Right renal pelvis (tissue), 4 donors: ENCODE measurements at regions not wholly inside any gene's neighbourhood (a gene's known extent, or its start where the extent isn't known, plus 50 kb on each side); places are given as distances from the start of the nearest gene placed in this dataset.
"Not testable (repeated sequence)": the region's sequence is repeated elsewhere in the genome, so short reads cannot be mapped to it uniquely, and the experiment has no call there.

ENCODE experiments used
- DNase-seq, 4 donors: peaks; one replicate each; pipeline ENCODE4 v3.0.0-alpha.2; 2013; ENCODE audit warnings: low read depth in 4 of 4, low spot score in 3 of 4, missing footprints in 1 of 4

DNA sequence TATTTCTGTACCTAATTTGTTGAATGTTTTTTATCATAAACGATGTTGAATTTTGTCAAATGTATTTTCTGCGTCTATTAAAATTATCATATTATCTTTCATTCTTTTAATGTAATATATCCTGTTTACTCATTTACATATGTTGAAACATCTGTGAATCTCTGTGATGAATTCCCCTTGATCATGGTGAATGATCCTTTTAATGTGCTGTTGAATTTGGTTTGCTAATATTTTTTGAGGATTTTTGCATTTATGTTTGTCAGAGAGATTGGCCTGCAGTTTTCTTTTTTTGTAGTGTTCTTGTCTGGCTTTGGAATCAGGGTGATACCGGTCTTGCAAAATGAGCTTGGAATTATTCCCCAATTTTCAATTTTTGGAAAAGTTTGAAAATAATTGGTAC lies 569.3 kb upstream of the CCDC179 start:
- no peak for DNase-seq

DNA sequence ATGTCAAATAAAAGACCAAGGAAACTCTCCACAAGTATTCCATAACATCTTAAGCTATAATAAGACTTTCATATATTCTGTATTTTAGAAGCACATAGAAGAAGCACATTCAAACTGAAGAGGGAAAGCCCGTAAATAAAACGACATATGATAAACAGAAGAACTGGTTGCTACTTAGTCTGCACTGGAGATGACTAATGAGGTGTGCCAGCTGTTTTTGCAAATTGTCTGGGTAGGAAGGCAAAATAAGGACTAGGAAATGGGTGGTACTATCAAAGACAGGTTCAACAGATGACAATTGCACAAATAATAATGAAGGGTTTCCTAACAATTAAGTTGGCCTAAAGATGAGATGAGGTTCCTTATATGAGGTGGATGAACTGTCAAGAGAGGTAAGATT lies 593.2 kb upstream of the CCDC179 start:
- no peak for DNase-seq

- no peak for DNase-seq
Measured at GRCh38 chr11:23455321-23455891, 595.1 kb upstream of the CCDC179 start.

DNA sequence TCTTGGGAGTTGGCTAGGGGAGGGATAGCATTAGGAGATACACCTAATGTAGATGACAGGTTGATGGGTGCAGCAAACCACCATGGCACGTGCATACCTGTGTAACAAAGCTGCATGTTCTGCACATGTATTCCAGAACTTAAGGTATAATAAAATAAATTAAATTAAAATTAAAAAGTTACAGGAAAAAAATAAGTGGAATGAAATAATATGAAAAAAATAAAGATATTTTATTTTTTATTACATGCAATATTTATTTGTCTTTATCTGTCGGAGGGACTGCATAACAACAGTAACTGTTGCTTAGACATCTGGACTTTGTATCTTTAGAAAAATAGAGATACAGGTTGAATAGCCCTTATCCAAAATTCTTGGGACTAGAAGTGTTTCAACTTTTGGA lies 597.4 kb upstream of the CCDC179 start:
- DNase-seq, result no peak

GRCh38 chr11:23471878-23472277 lies 611.6 kb upstream of the CCDC179 start:
- DNase-seq, result no peak

GRCh38 chr11:23473782-23474181 lies 613.5 kb upstream of the CCDC179 start:
- DNase-seq, result no peak

- DNase-seq, result no peak
Measured at GRCh38 chr11:23480736-23481135, 620.5 kb upstream of the CCDC179 start.

DNA sequence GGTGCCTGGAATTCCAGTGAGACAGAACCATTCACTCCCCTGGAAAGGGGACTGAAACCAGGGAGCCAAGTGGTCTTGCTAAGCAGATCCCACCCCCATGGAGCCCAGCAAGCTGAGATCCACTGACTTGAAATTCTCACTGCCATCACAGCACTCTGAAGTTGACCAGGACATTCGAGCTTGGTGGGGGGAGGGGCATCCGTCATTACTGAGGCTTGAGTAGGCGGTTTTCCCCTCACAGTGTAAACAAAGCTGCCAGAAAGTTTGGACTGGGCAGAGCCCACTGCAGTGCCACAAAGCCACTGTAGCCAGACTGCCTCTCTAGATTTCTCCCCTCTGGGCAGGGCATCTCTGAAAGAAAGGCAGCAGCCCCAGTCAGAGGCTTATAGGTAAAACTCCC lies 623.9 kb upstream of the CCDC179 start:
- DNase-seq, result not testable (repeated sequence)

DNA sequence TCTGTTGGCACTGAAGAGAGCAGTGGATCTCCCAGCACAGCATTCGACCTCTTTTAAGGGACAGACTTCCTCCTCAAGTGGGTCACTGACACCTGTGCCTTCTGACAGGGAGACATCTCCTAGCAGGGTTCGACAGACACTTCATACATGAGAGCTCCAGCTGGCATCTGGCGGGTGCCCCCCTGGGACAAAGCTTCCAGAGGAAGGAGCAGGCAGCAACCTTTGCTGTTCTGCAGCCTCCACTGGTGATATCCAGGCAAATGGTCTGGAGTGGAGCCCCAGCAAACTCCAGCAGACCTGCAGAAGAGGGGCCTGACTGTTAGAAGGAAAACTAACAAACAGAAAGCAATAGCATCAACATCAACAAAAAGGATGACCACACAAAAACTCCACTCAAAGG lies 624.3 kb upstream of the CCDC179 start:
- not testable (repeated sequence) for DNase-seq

GRCh38 chr11:23490557-23491235 lies 630.4 kb upstream of the CCDC179 start:
- no peak for DNase-seq

GRCh38 chr11:23494981-23495380 lies 634.7 kb upstream of the CCDC179 start:
- no peak for DNase-seq

DNA sequence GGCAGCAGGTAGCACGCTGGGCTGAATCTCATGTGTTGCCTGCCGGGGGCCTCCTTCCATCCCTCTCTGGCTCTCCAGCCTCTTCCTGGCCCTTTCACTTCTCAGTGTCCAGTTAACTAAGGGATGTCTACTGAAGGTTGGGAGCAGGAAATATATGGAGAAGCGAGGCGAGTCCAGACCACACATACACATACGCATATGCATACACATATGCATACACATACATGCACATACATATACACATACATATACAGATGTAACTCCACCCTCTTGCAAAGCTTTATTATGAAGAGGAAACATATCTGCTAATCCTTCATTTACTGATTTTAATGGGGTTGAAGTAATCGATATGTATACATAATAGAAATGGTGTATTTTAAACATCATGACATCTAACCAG lies 636.1 kb upstream of the CCDC179 start:
- no peak for DNase-seq

- DNase-seq, result no peak
Measured at GRCh38 chr11:23497040-23497439, 636.8 kb upstream of the CCDC179 start.

DNA sequence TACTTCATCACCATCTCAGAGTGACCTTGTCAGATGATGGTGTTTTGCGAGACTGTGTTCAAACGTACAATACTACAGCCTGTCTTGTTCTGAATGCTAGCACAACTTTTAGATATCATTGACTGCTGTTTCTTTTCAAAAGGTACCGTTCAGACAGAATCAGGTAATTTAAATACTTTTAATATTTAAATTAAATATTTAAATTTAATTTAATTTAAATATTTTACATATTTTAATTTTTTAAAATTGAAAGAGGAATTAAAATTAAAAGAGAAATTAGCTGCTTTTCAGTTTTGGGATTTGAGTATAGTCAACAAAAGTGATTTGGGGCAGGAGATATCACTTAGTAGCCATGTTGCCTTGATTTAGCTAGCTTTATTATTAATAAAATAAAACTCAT lies 642.1 kb upstream of the CCDC179 start:
- no peak for DNase-seq

DNA sequence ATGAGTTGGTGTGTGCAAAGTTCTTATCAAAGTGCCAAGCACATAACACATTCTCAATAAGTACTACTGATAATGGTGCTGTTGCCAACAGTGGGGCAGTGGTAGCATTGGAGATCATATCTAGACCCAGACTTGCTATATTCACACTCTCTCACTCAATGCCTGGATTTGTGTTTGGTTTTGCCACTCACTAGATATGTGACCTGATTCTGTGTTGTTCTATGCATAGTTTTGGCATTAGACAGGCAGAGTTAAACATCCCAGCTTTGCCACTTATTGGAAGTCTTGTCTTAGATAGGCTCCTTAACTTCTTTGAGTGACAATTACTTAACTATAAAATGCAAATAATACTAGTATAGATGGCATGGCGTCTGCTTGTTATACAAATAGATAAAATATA lies 642.6 kb upstream of the CCDC179 start:
- no peak for DNase-seq

- no peak for DNase-seq
Measured at GRCh38 chr11:23509023-23509422, 648.7 kb upstream of the CCDC179 start.

GRCh38 chr11:23509821-23510220 lies 649.5 kb upstream of the CCDC179 start:
- DNase-seq, result no peak

GRCh38 chr11:23519194-23519593 lies 658.9 kb upstream of the CCDC179 start:
- DNase-seq, result no peak

DNA sequence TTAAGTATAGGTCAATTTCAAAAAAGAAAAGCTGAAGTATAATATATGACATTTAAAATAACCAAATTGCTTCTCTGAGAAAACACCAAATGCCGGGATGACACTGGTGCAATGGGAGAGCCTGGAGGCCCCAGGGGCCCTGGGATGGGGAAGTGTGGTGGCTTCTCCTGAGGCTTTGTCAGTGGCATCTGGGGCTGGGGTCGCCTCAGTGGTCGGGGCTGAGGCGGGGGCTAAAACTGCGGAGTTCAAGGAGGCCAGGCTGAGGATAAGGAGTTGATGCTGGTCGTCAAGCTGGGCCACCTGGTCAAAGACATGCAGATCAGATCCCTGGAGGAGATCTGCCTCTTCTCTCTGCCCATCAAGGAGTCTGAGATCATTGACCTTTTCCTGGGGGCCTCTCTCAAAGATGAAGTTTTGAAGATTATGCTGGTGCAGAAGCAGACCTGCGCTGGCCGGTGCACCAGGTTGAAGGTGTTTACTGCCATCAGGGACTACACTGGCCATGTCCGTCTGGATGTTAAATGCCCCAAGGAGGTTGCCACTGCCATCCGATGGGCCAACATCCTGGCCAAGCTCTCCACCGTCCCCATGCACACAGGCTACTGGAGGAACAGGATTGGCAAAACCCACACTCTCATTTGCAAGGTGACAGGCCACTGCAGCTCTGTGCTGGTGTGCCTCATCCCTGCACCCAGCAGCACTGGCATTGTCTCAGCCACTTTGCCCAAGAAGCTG lies 660.1 kb upstream of the CCDC179 start:
- no peak for DNase-seq

GRCh38 chr11:23536907-23537306 lies 676.6 kb upstream of the CCDC179 start:
- no peak for DNase-seq

- DNase-seq, result no peak
Measured at GRCh38 chr11:23539556-23539955, 679.3 kb upstream of the CCDC179 start.

DNA sequence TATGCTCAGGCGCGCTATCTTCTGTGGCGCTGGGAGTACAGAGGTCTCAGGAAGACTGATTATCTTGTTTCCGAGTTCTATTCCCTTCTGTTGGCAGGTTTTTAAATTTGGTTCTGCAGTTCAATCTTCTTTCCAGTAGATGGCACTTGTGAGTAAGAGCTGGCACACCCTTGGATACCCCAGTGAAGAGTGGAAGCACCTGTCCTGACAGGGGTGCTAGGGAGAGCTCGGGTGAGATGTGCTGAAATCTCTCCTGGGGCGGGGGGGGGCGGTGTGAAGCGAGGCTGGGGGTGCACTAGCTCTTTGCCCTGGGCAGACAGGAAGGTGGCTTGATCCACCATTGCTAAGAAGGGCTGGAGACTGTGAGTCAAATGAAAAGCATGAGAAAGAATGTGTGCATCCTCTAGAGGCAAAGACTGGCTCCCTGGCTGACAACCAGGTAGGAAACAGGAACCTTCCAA lies 679.9 kb upstream of the CCDC179 start:
- DNase-seq, result peak; percentile 16 to 30 (median 24)
